Vagina (tissue), 2 donors: ENCODE measurements at regions not wholly inside any gene's neighbourhood (a gene's known extent, or its start where the extent isn't known, plus 50 kb on each side); places are given as distances from the start of the nearest gene placed in this dataset.
"Not testable (repeated sequence)": the region's sequence is repeated elsewhere in the genome, so short reads cannot be mapped to it uniquely, and the experiment has no call there.

ENCODE experiments used
- POLR2A ChIP-seq, 2 donors: fragments of 450-650 bp; IDR thresholded peaks; one replicate each; pipeline ENCODE4 v1.6.1; 2017; ENCODE audit warnings: antibody characterized with exemption in 2 of 2, mild to moderate bottlenecking in 2 of 2, moderate library complexity in 2 of 2
- POLR2AphosphoS5 ChIP-seq, 2 donors: sonication (generic); formaldehyde crosslinking; IDR thresholded peaks; one replicate each; pipeline ENCODE4 v1.9.0; 2017; ENCODE audit warnings: antibody characterized with exemption in 2 of 2, mild to moderate bottlenecking in 2 of 2, low read depth in 1 of 2; ENCODE audit not compliant: insufficient read depth in 1 of 2
- TF ChIP-seq, protein P1 (sequence below), 3 experiments: fragments of 450-650 bp in 2 of 3; fragments of 200-600 bp in 1 of 3; sonication (generic) in 1 of 3; IDR thresholded peaks; one replicate each; pipeline ENCODE4 v1.5.1; 2017 to 2019; ENCODE audit warnings: antibody characterized with exemption in 3 of 3, mild to moderate bottlenecking in 2 of 3, moderate library complexity in 2 of 3

DNA sequence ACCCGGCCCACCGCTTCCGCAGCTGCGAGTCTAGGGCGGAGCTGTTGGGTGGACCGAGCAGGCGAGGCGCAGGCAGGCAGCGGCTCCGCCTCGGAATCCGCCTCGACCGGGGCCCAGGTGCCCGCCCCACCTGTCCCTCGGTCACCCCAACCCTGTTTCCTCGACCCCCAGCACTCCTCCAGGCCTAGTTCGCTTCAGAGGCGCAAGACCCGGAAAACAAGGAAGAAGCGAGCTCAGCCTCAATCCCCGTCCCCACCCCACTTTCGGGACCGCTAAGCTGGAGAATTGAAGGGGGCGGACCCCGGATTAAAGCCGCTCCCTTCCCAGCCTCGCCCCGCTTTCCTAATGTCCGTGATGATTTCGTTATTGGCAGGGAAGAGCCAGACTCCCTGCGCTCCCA lies 131.3 kb downstream of the POTEH start:
- TF ChIP-seq, protein P1, sequence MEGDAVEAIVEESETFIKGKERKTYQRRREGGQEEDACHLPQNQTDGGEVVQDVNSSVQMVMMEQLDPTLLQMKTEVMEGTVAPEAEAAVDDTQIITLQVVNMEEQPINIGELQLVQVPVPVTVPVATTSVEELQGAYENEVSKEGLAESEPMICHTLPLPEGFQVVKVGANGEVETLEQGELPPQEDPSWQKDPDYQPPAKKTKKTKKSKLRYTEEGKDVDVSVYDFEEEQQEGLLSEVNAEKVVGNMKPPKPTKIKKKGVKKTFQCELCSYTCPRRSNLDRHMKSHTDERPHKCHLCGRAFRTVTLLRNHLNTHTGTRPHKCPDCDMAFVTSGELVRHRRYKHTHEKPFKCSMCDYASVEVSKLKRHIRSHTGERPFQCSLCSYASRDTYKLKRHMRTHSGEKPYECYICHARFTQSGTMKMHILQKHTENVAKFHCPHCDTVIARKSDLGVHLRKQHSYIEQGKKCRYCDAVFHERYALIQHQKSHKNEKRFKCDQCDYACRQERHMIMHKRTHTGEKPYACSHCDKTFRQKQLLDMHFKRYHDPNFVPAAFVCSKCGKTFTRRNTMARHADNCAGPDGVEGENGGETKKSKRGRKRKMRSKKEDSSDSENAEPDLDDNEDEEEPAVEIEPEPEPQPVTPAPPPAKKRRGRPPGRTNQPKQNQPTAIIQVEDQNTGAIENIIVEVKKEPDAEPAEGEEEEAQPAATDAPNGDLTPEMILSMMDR (IDR thresholded peaks at IDR 0.05): not testable (repeated sequence)
- TF ChIP-seq POLR2AphosphoS5 (IDR thresholded peaks at IDR 0.05; ENCODE audit: insufficient read depth in 1 of 2, low read depth in 1 of 2); POLR2A (IDR thresholded peaks at IDR 0.05): not testable (repeated sequence)
